ENCODE measurements at regions not wholly inside any gene's neighbourhood (a gene's known extent, or its start where the extent isn't known, plus 50 kb on each side); places are given as distances from the start of the nearest gene placed in this dataset.

DNA sequence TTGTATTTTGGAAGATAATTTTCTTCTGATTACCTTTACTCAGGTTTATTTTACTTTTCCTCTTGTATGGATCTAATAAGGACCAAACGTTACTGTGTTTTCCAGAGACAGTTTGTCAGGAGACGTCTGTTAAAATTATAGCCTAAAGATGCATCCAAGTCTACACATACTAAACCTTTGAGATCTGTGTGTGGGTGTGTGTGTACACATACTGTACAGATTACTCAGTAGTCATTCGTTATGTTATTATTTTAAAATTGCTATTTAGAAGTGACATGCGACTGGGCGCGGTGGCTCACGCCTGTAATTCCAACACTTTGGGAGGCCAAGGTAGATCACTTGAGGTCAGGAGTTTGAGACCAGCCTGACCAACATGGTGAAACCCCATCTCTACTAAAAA is 51.6 kb upstream of the CNTLN start:
- H3K4me3 ChIP-seq (replicated peaks in 1 of 3), result no peak overlapping the region
- no peaks in the 10 kb centered on the region for H3K36me3 ChIP-seq
- TF ChIP-seq POLR2A (IDR thresholded peaks at IDR 0.05), result no peak
- TF ChIP-seq, protein P1, sequence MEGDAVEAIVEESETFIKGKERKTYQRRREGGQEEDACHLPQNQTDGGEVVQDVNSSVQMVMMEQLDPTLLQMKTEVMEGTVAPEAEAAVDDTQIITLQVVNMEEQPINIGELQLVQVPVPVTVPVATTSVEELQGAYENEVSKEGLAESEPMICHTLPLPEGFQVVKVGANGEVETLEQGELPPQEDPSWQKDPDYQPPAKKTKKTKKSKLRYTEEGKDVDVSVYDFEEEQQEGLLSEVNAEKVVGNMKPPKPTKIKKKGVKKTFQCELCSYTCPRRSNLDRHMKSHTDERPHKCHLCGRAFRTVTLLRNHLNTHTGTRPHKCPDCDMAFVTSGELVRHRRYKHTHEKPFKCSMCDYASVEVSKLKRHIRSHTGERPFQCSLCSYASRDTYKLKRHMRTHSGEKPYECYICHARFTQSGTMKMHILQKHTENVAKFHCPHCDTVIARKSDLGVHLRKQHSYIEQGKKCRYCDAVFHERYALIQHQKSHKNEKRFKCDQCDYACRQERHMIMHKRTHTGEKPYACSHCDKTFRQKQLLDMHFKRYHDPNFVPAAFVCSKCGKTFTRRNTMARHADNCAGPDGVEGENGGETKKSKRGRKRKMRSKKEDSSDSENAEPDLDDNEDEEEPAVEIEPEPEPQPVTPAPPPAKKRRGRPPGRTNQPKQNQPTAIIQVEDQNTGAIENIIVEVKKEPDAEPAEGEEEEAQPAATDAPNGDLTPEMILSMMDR (IDR thresholded peaks at IDR 0.05), result no peak
- WGBS, 2 donors, result 93 to 94% methylated on average over 7 of the region's 7 CpGs
- H3K4me1 ChIP-seq, result no peaks in the 10 kb centered on the region
- intact Hi-C loops (cut with DNase I), result no loop called here
- no peak for DNase-seq
- H3K27ac ChIP-seq, result no peak overlapping the region
- no peaks in the 10 kb centered on the region for H3K27me3 ChIP-seq
- no peaks in the 10 kb centered on the region for H3K9me3 ChIP-seq

DNA sequence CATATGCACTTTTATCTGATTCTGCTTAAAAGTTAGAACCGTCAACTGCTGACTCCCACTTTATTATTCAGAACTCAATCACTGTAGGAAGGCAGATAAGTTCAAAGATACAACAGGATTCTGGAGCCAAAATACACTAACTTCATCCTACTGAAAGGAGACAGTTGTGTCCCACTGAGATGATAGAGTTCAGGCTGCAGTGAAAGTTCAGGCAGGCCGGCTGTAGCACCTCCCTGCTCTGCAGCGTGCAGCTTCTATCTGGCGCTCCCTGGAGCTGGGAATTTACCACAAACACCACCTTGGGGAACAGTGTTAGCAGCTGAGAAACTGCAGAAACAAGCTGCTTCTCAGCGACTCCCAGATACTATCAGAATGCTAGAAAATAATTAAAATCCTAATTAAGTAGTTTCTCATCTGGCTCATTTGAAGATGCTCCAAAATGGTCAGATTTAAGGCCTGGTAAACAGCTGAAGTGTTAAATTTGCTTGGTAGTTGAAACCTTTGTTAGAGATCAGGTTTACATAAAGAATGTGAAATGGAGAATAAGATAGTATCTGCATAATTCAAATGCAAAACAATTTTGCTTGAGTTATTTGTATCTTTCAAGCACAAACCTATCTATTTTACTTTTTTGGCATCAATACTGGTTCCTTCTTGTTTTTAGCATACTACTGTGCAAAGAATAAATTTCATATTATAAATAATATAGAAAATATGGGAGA is 52.3 kb upstream of the CNTLN start:
- no peak for TF ChIP-seq POLR2A (IDR thresholded peaks at IDR 0.05)
- TF ChIP-seq, protein P1 (IDR thresholded peaks at IDR 0.05), result no peak
- Histone ChIP-seq H3K27ac (no peak overlapping the region), H3K4me3 (replicated peaks in 1 of 3) (no peak overlapping the region), H3K36me3 (no peaks in the 10 kb centered on the region), H3K4me1 (no peaks in the 10 kb centered on the region), H3K9me3 (no peaks in the 10 kb centered on the region), H3K27me3 (no peaks in the 10 kb centered on the region)
- 51 to 57% methylated on average over 5 of the region's 5 CpGs for WGBS, 2 donors
- DNase-seq, result no peak
- intact Hi-C loops (cut with DNase I), result no loop called here

DNA sequence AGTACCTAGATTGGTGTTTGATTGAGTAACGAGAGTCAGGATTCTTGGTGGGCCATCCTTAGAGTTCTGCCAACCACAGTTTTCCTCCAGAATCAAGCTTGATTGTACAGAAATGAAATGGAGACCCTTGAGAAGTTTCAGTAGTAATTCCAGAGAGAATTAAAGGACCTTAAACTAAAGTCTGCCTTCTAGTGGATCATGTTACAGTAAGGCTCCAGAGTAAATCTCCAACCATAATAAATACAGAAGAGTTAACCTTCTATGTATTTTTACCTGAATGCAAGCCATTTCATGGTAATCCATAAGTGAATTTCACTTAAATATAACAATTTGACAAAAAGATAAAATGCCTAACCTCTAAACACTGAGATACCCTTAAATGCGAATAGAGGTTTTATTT is 53.0 kb upstream of the CNTLN start:
- no peaks in the 10 kb centered on the region for H3K27me3 ChIP-seq
- H3K9me3 ChIP-seq, result no peaks in the 10 kb centered on the region
- H3K4me1 ChIP-seq, result no peaks in the 10 kb centered on the region
- DNase-seq, result no peak
- WGBS, 2 donors, result 91 to 97% methylated on average over 2 of the region's 2 CpGs
- no peaks in the 10 kb centered on the region for H3K36me3 ChIP-seq
- no peak for TF ChIP-seq POLR2A (IDR thresholded peaks at IDR 0.05)
- TF ChIP-seq, protein P1 (IDR thresholded peaks at IDR 0.05), result no peak
- intact Hi-C loops (cut with DNase I), result no loop called here
- no peak overlapping the region for H3K4me3 ChIP-seq (replicated peaks in 1 of 3)
- no peak overlapping the region for H3K27ac ChIP-seq

DNA sequence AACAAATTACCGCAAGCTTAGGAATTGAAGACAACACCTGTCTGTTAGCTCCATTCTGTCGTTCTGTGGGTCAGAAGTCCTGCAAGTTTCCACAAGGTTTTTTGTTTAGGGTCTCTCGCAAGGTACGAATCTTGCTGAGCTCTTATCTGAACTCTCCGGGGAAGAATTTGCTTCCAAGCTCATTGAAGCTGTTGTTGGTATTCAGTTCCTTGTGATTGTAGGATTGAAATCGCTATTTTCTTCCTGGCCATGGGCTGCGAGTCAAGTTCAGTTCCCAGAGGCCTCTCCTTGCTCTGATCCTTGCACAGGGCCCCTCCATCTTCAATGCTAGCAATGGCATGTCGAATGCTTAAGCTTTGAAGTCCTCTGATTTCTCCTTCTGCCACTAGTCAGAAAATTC is 53.5 kb upstream of the CNTLN start:
- Histone ChIP-seq H3K27ac (no peak overlapping the region), H3K4me1 (no peaks in the 10 kb centered on the region), H3K4me3 (replicated peaks in 1 of 3) (no peak overlapping the region), H3K36me3 (no peaks in the 10 kb centered on the region), H3K9me3 (no peaks in the 10 kb centered on the region), H3K27me3 (no peaks in the 10 kb centered on the region)
- intact Hi-C loops (cut with DNase I), result no loop called here
- 71 to 74% methylated on average over 8 of the region's 8 CpGs for WGBS, 2 donors
- TF ChIP-seq POLR2A (IDR thresholded peaks at IDR 0.05), result no peak
- TF ChIP-seq, protein P1 (IDR thresholded peaks at IDR 0.05), result no peak
- no peak for DNase-seq

DNA sequence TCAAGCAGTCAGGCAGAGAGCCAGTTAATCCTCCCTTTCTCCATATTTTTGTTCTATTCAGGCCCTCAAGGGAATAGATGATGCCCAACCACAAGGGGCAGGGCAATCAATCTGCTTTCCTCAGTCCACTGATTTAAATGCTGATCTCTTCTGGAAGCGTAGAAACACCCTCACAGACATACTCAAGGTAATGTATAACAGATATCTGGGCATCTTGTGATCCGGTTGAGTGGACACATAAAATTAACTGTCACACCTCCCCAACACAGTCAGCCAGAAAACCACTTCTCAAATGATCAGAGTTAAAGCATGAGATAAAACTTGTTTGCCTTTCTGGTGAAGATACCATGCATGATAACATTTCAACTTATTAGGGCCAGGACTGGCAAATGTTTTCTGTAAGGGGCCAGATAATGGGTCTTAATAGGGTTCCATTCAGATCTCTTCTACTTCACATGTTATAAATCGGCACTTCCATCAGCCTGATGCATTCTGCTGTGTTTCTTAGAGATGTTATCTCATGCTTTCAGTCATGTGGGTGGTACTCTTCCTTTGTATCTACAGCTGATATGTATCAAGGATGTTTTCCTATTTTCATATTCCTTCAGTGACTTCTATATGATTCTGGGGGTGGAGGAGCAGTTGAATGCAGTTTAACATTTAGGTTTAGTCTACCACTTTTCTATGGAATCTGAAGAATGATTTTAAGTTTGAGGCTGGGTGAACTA is 58.9 kb upstream of the CNTLN start:
- Histone ChIP-seq H3K4me3 (replicated peaks in 1 of 3) (no peak overlapping the region), H3K4me1 (no peaks in the 10 kb centered on the region), H3K36me3 (no peaks in the 10 kb centered on the region), H3K9me3 (no peaks in the 10 kb centered on the region), H3K27me3 (no peaks in the 10 kb centered on the region), H3K27ac (no peak overlapping the region)
- TF ChIP-seq, protein P1 (IDR thresholded peaks at IDR 0.05), result no peak
- TF ChIP-seq POLR2A (IDR thresholded peaks at IDR 0.05), result no peak
- intact Hi-C loops (cut with DNase I), result no loop called here
- no peak for DNase-seq
- 71 to 73% methylated on average over 3 of the region's 3 CpGs for WGBS, 2 donors

Measured in thyroid gland (tissue), 4 donors.